GM13976 (cell line): ENCODE measurements at regions not wholly inside any gene's neighbourhood (a gene's known extent, or its start where the extent isn't known, plus 50 kb on each side); places are given as distances from the start of the nearest gene placed in this dataset.

Experiments
- DNase-seq: peaks from one replicate; pipeline ENCODE4 v3.0.0; 2012; ENCODE audit warnings: low spot score
- CTCF ChIP-seq: IDR thresholded peaks from 2 replicates; pipeline ENCODE4 v1.5.1; 2012; ENCODE audit warnings: borderline replicate concordance, mild to moderate bottlenecking; ENCODE audit not compliant: insufficient read depth; ENCODE audit errors: extremely low read depth, missing control alignments, control extremely low read depth
- in situ Hi-C: fragments of 300-500 bp; cut with MboI; formaldehyde crosslinking; loops from one replicate; pipeline ENCODE4 v1.12.0; 2022; ENCODE audit warnings: low sequenced_read_pairs, mixed read lengths, inconsistent platforms; ENCODE audit not compliant: unreplicated experiment

GRCh38 chr9:27800159-27800558, 226.9 kb upstream of the C9orf72 start:
- in situ Hi-C loops = no loop called here
- TF ChIP-seq CTCF = no peak
- no peak for DNase-seq

- DNase-seq = no peak
- in situ Hi-C loops = no loop called here
- TF ChIP-seq CTCF = no peak
Measured at GRCh38 chr9:27800692-27801370, 227.6 kb upstream of the C9orf72 start.

- DNase-seq = no peak
- TF ChIP-seq CTCF = no peak
- in situ Hi-C loops = no loop called here
Measured at GRCh38 chr9:27801545-27801944, 228.3 kb upstream of the C9orf72 start.

- in situ Hi-C loops = no loop called here
- no peak for TF ChIP-seq CTCF
- no peak for DNase-seq
Measured at GRCh38 chr9:27802418-27802817, 229.1 kb upstream of the C9orf72 start.

GRCh38 chr9:27808864-27809263, 235.6 kb upstream of the C9orf72 start:
- DNase-seq = no peak
- in situ Hi-C loops = no loop called here
- TF ChIP-seq CTCF = no peak

- in situ Hi-C loops = no loop called here
- no peak for DNase-seq
- no peak for TF ChIP-seq CTCF
Measured at GRCh38 chr9:27817747-27818146, 244.5 kb upstream of the C9orf72 start.
